ENCODE measurements at regions not wholly inside any gene's neighbourhood (a gene's known extent, or its start where the extent isn't known, plus 50 kb on each side); places are given as distances from the start of the nearest gene placed in this dataset.

DNA sequence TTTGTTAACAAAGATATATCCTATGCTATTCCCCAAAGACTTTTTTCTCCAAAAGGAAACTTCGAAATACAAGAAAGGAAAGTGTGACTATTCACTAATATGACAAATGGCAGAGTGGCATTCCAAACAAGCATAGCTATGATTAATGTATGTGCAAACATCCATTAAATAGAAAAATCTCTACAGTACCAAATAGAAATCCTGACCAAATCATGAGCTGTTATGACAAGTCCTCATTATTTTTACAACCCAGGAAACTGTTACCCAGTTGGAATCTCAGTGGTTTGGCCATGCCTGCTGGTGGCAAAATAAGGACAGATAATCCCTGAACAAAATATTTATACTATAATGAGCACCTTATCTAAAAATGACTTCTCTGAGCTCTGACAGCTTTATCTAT, 202.1 kb downstream of the SEC23A start:
- TF ChIP-seq, protein P1, sequence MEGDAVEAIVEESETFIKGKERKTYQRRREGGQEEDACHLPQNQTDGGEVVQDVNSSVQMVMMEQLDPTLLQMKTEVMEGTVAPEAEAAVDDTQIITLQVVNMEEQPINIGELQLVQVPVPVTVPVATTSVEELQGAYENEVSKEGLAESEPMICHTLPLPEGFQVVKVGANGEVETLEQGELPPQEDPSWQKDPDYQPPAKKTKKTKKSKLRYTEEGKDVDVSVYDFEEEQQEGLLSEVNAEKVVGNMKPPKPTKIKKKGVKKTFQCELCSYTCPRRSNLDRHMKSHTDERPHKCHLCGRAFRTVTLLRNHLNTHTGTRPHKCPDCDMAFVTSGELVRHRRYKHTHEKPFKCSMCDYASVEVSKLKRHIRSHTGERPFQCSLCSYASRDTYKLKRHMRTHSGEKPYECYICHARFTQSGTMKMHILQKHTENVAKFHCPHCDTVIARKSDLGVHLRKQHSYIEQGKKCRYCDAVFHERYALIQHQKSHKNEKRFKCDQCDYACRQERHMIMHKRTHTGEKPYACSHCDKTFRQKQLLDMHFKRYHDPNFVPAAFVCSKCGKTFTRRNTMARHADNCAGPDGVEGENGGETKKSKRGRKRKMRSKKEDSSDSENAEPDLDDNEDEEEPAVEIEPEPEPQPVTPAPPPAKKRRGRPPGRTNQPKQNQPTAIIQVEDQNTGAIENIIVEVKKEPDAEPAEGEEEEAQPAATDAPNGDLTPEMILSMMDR (conservative IDR thresholded peaks at IDR 0.05) = no peak
- TF ChIP-seq EZH2 (IDR thresholded peaks at IDR 0.05; ENCODE audit: low read depth) = no peak
